Fibroblast of the aortic adventitia (primary cell): ENCODE measurements at regions not wholly inside any gene's neighbourhood (a gene's known extent, or its start where the extent isn't known, plus 50 kb on each side); places are given as distances from the start of the nearest gene placed in this dataset.

Source experiments
- DNase-seq: peaks from one replicate; pipeline ENCODE4 v3.0.0-alpha.2; 2010; ENCODE audit warnings: low read depth
- H3K4me3 ChIP-seq: 2 replicates; pipeline ENCODE4 v1.5.1; 2011; ENCODE audit warnings: low read depth, mild to moderate bottlenecking, control low read depth, low read length, moderate library complexity
- TF ChIP-seq, protein P1 (sequence below): IDR thresholded peaks from 2 replicates; pipeline ENCODE4 v1.5.1; 2011; ENCODE audit warnings: mild to moderate bottlenecking, low read length, control low read depth, inconsistent platforms; ENCODE audit not compliant: insufficient read depth

DNA sequence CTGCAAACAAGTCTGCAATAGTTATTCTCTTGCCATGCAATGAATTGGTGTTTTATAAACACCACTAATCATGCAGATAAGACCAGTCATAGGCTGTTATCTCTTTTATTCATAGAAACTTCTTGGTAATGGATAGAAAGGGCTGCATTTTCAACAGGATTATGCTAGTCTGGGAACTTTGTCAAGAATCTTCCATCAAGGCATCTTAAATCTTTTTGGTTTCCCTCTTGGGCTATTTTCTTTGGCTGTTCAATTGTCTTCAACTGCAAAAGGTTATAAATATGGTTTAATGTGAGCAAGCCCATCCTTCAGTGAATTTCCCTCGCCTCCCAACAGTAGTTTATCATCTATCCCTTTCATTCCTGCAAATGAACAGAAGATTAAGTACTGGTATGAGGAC lies 59.0 kb upstream of the MINAR1 start:
- DNase-seq: peak; percentile 91
- TF ChIP-seq, protein P1, sequence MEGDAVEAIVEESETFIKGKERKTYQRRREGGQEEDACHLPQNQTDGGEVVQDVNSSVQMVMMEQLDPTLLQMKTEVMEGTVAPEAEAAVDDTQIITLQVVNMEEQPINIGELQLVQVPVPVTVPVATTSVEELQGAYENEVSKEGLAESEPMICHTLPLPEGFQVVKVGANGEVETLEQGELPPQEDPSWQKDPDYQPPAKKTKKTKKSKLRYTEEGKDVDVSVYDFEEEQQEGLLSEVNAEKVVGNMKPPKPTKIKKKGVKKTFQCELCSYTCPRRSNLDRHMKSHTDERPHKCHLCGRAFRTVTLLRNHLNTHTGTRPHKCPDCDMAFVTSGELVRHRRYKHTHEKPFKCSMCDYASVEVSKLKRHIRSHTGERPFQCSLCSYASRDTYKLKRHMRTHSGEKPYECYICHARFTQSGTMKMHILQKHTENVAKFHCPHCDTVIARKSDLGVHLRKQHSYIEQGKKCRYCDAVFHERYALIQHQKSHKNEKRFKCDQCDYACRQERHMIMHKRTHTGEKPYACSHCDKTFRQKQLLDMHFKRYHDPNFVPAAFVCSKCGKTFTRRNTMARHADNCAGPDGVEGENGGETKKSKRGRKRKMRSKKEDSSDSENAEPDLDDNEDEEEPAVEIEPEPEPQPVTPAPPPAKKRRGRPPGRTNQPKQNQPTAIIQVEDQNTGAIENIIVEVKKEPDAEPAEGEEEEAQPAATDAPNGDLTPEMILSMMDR: no peak

DNA sequence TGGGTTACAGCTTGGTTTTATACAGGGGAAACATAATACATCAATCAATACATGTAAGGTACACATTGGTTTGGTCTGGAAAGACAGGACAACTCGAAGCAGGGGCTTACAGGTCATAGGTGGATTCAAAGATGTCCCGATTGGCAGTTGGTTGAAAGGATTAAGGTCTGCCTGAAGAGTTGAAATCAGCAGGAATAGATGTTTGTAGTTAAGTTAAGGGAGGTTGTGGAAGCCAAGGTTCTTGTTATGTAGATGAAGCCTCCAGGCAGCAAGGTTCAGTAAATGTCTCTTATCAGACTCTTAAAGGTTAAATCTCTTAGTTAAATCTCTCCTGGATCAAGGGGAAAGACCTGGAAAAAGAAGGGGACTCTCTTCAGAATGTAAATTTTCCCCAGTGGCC lies 58.4 kb upstream of the MINAR1 start:
- TF ChIP-seq, protein P1: no peak
- H3K4me3 ChIP-seq: no peak overlapping the region
- no peak for DNase-seq

More for the DNA sequence above, 59.0 kb upstream of the MINAR1 start:
- no peak overlapping the region for H3K4me3 ChIP-seq

DNA sequence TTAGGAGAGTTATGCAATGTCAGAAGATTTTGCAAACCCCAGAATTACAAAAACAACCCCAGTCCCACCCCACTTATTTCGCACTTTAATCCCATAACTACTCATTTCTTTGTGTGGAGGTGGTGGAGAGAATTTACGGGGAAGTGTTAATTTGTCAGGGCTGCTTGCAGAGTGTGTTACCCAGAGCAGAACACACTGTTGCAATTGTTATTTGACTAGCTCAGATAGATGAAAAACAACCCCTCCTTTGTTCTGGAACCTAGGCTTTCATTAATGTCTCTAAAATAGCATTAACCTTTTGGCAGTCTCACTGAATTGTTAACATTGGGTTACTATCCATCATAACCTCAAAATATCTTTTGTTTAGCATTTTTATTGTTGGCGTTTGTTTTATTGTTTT lies 55.8 kb upstream of the MINAR1 start:
- TF ChIP-seq, protein P1: no peak
- H3K4me3 ChIP-seq: no peak overlapping the region
- DNase-seq: no peak

DNA sequence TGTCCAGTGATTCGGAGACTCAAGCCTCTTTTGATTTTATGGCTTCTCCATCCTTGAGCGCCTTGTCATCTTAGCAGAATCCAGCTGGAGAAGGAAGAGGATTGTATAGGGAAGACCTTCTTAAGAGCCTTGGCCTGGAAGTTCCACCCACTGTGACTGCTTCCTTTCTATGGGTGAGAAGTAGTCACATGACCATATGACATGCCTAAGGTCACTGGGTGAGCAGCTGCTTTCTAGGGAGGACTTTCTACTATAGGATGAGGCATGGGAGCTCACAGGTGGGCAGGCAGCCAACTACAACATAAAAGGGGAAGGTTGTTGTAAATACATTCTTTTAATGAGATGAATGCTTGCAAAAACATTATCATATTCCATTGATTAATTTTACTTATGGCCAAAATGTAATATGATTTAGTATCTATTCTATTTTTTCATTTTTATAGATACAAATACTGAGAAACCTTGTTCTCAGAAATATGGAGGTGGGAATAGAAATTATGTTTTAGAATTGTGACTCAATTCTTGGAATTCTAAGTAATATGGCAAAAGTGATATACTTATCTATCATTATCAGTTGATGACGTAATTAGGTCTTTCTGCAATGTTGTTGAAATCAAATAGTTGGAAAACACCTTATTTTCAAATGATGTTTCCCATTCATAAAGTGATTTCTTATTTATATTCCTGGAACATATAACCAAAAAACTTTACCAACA lies 53.6 kb upstream of the MINAR1 start:
- DNase-seq: no peak
- TF ChIP-seq, protein P1: no peak
- no peak overlapping the region for H3K4me3 ChIP-seq

DNA sequence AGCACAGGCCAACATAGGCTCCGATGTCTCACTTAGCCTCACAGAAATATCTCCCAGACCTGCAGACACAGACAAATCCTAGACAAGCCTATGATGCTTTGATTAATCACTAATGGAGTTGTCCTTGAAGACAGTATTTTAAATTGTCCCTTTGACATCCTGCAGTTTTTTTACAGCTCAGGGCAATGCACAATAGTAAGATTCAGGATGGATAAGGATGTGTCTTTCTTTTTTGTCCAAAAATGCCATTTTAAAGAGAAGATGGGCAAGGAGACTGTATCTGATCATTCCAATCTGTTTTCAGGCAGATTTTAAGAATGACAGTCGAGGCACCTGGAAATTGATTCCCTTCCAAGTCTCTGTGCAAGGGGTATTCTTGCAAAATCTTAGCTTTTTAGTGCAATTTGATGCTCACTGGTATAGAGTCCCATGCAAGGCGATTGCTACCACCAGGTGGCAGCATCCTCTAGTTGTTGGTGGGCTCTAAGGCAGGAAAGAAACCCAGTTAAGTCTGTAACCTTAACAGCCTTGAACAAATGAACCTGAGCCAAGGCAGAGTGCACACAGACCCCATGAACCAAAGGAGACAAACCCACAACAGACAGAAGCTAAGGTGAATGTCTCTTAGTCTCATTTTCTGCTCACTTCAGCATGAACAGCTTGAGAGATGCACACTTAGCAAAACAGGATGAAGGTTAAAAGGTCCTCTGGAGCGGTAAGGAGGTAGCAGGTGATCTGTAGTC lies 51.2 kb upstream of the MINAR1 start:
- TF ChIP-seq, protein P1: peak; percentile 95
- DNase-seq: peak; percentile 83
- no peak overlapping the region for H3K4me3 ChIP-seq

DNA sequence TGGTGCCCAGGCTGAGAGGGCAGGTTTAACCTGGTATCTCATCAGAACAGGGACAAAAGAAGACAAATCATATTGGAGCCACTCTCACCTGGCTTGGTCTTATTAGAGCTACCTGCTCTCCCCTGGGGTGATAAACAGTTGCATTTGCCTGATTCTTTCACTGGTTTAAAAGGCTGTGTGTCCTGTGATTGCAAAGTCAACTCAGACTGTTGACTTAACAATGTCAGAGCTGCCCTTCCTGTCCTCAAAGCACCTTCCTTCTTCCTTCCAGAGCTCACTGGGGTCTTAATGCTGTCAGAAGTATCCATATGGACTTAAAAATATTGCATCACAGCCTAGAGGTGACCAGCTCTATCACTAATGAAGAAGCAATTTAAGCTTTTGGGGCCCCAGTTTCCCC lies 50.5 kb upstream of the MINAR1 start:
- no peak overlapping the region for H3K4me3 ChIP-seq
- TF ChIP-seq, protein P1: no peak
- no peak for DNase-seq
